ENCODE measurements at regions not wholly inside any gene's neighbourhood (a gene's known extent, or its start where the extent isn't known, plus 50 kb on each side); places are given as distances from the start of the nearest gene placed in this dataset.

- DNase-seq (ENCODE audit: low read depth in 2 of 2) = no peak
Observed at GRCh38 chr4:180565856-180566431, 1677.3 kb upstream of the TENM3 start.

DNA sequence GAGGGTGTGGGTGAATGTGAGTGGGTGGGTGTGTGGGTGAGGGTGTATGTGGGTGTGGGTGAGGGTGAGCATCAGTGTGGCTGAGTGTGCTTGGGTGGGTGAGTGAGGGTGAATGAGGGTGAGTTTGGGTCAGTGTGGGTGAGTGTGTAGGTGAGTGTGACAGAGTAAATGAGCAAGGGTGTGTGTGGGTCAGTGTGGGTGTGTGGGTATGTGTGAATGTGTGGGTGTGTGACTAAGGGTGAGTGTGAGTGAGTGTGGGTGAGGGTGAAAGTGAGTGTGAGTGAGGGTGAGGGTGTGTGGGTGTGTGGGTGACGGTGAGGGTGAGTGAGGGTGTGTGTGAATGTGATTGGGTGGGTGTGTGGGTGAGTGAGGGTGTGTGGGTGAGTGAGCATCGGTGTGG lies 1676.7 kb upstream of the TENM3 start:
- DNase-seq (ENCODE audit: low read depth in 2 of 2) = no peak

- DNase-seq (ENCODE audit: low read depth in 2 of 2) = no peak
Observed at GRCh38 chr4:180567080-180567479, 1676.1 kb upstream of the TENM3 start.

DNA sequence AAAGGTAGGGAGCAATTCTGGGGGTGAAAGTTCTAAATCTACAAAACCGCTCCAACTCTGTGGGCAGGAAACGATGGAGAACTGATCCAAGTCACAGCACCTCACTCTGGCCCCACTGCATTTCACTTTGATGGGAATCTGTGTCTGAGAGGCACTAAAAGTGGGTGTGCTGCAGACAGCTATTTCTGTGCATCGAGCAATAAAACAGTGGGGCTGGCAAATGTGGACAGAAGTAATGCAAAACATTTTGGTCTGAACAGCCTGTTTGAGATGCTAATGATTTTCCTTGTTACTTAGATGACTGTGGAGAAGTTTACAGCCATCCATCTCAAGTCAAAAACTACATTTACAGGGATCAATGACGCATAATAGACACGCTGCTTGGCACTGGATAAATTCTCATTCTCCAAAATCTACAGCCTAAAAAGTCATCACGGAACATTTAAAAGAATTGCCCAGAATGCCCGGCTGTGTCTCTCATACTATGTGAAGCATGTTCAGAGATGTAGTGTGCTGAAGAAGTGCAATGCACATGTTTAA lies 1671.6 kb upstream of the TENM3 start:
- DNase-seq (ENCODE audit: low read depth in 2 of 2) = no peak

- no peak for DNase-seq (ENCODE audit: low read depth in 2 of 2)
Observed at GRCh38 chr4:180578175-180578574, 1665.0 kb upstream of the TENM3 start.

DNA sequence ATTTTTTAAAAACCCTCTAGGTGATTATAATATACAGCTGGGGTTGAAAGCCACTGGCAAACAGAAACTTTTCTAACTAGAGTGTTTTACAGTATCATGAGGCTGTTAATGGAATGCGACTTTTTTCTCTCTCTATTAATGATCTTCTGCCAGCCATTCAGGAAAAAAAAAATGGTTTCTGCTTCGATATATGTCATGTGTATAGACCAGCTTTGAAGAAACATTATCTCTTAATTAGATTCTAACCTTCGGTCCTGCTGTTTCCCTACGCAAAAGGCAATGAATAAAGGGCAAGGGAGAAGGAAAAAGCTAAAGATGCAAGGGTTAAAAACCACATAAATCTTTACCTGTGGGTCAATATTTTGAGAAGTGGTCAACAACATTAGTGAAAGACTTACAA lies 1662.1 kb upstream of the TENM3 start:
- DNase-seq (ENCODE audit: low read depth in 2 of 2) = no peak

GRCh38 chr4:180587379-180587778 lies 1655.8 kb upstream of the TENM3 start:
- DNase-seq (ENCODE audit: low read depth in 2 of 2) = no peak

GRCh38 chr4:180589575-180589974 lies 1653.6 kb upstream of the TENM3 start:
- no peak for DNase-seq (ENCODE audit: low read depth in 2 of 2)

- DNase-seq (ENCODE audit: low read depth in 2 of 2) = no peak
Observed at GRCh38 chr4:180596888-180597483, 1646.2 kb upstream of the TENM3 start.

DNA sequence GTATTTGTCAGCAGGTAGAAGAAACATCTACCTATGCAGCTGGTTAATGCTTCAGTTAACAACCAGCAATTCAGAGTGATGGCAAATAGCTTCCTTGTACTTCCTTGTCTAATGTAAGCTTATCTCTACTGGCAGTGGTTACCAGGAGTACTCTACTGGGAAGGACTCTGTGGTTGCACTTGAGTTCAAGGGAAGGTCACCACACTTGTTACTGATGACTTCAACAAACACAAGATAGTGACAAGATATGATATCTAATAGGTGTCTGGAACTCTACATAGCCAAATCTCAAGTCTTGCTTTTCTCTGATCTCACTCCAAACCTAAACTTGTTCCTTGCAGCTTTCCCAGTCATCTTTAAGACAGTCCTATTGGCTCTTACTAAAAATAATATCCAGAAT lies 1644.9 kb upstream of the TENM3 start:
- DNase-seq (ENCODE audit: low read depth in 2 of 2) = no peak

GRCh38 chr4:180603791-180604190 lies 1639.4 kb upstream of the TENM3 start:
- DNase-seq (ENCODE audit: low read depth in 2 of 2) = no peak

DNA sequence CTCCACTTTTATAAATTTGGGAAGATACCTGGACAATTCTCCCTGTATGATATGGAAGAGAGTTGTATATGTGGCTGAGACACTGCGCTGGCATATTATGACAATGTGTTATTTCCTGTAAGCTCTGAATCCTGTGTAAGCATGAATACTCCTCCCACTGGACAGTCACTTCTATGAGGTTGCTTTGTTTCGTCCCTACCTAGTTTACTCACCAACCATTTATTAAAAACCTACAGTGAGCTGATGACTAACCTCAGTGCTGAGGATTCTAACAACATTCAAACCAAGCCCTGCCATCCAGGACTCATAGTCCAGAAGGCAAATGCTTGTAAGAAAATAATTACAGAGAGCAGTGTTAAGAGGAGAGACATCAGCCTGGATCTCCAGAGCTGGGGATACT lies 1632.9 kb upstream of the TENM3 start:
- no peak for DNase-seq (ENCODE audit: low read depth in 2 of 2)

GRCh38 chr4:180615746-180616145 lies 1627.5 kb upstream of the TENM3 start:
- DNase-seq (ENCODE audit: low read depth in 2 of 2) = no peak

DNA sequence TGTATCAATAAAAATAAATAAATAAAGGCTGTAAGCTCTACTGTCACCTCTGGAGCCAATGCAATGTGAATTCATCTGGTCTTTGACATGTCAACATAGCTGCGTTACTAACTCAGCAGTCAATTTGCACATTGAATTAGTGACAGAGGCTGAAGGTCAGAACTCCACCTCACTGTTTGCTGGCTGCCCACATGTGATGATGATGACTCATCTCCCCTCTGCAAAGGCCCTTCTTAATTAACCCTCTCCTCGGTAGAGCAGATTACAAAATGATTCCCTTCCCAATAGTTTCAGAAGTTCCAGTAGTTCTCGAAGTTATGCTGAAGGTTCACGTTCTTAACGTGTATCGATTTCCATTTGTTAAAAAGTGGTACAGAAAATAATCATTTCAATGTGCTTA lies 1626.0 kb upstream of the TENM3 start:
- no peak for DNase-seq (ENCODE audit: low read depth in 2 of 2)

DNA sequence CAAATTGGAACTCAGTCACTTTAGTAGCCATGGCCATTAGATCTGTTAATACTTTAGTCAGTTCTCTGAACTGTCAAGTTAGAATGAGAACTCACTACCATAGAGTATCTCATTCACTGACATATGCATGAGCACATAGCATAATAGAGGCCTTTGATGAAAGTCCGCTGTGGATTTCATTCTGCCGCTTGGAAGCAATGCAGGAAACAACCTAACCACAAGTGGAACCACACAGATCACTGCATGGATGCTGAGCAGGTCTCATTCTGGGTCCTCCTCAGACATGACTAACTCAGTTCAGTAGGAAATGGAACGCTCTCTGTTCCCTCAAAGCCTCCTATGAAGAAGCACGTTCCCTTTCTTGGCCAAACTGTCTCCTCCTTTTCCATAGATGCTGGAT lies 1624.8 kb upstream of the TENM3 start:
- DNase-seq (ENCODE audit: low read depth in 2 of 2) = no peak

DNA sequence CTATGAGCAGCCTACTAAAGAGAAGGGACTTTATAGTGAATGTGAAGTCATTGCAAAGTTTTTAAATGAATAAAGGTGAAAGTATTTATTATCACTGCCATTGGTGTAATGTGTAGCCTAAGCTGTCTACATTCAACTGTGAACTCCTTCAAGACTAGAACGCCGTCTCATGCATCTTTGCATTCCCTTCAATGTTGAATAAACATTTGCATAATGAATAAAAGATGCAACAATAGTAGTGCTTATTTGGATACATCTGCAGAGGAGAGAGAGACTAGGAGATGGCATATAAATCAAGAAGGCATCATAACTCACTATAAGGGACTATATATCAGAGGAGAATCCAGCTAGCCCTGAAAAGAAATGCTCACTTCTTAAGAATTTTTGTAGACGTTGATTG lies 1623.8 kb upstream of the TENM3 start:
- no peak for DNase-seq (ENCODE audit: low read depth in 2 of 2)

DNA sequence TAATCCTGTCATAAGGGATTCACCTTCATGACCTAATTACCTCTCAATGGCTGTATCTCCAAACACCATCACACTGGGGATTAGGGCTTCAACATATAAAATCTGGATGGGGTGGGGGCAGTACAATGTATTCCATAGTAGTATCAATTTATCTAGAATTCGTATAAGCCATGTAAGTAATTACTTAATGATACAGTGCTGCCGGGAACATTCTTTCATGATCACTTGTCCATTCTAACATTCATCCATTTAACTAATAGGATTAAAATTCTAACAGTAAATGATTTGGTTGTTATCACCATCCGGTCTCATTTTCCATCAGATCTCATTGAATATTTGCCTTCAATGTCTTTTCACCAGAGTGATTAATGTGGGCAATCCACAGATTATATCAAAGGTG lies 1620.9 kb upstream of the TENM3 start:
- no peak for DNase-seq (ENCODE audit: low read depth in 2 of 2)

GRCh38 chr4:180625653-180626052 lies 1617.5 kb upstream of the TENM3 start:
- DNase-seq (ENCODE audit: low read depth in 2 of 2) = no peak

GRCh38 chr4:180630012-180630665 lies 1613.1 kb upstream of the TENM3 start:
- DNase-seq (ENCODE audit: low read depth in 2 of 2) = no peak

- no peak for DNase-seq (ENCODE audit: low read depth in 2 of 2)
Observed at GRCh38 chr4:180634306-180634705, 1608.9 kb upstream of the TENM3 start.

DNA sequence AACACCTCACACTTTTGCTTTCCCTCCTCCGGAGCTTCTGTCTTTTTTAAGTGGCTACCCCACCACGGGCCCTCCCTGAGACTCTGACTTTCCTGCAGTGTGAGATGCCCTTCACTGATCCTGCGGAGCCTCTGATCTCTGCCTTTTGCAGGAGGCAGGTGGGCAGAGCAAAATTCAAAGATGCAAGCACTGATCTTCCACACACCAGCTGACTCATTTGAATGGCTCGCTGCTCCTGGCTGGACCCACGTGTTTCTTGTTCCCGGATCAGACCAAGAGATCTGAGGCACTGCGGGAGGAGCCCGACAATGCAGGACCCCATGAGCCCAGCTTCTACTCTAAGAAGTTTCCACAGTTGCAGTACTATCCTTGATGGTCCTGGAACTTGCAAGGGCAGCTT lies 1607.9 kb upstream of the TENM3 start:
- no peak for DNase-seq (ENCODE audit: low read depth in 2 of 2)

DNA sequence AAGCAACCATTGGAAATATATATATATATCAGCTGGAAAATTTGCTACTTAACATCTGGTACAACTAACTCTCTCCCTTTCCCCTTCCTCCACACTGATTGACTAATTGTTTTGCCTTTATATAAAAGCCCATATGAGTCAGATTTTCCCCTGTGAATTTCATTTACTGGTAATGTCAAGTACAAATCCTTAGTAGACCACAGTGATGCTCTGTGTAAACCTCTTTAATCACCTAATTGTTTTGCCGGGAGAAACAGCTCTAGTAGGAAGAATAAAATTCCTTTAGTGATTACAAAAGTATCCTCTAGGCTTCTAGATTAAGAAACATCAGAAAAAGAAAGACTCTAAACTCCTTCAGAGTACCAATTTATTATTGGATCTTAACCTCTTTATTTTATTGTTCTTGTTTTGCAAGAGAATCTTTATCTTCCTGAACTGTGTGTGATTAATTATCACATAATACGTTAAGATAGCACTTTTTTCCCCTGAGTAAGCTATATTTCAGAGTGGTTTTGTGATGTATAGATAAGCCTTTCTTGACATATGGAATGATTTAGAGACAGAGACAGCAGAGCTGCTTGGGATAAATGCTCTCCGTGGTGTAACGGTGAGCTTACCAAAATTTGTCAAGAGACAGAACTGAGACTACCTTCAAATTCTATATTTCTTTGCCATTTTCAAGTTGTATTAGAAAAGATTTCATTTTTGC lies 1606.4 kb upstream of the TENM3 start:
- DNase-seq (ENCODE audit: low read depth in 2 of 2) = peak; percentile 66 to 70

DNA sequence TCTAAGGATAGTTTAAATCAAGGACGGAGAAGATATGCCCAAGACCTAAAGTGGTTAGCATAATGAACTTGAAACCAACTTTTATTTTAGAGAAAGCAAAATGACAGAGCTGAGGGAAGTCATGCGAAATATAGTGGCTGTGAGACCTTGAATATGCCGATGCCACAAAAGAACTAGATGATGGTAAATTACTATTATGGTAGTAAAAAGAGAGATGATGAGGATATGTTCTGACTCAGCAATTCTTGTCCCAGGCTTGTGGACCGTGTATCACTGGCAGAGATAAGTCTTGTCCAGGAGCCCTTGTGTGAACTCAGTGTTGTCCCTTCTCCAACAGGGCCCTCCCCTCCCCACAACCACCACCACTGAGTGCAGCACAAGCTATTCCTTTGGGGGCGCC lies 1605.6 kb upstream of the TENM3 start:
- no peak for DNase-seq (ENCODE audit: low read depth in 2 of 2)
